IMR-90 (cell line): ENCODE measurements at regions not wholly inside any gene's neighbourhood (a gene's known extent, or its start where the extent isn't known, plus 50 kb on each side); places are given as distances from the start of the nearest gene placed in this dataset.

Experiments used
- ATAC-seq: fragments of 200-7000 bp; cut with Tn5 transposase; 2 replicates; pipeline ENCODE4 v1.9.1; 2020; ENCODE audit warnings: low read depth, mild to moderate bottlenecking, moderate library complexity
- BruUV-seq: library from RNA; stranded (reverse); fragments of 400-500 nt; replicated peaks from 2 replicates; lab custom pipeline; 2021; lab: Mats Ljungman, UMichigan
- CTCF ChIA-PET: fragments of 300-600 bp; formaldehyde crosslinking; extraction: SDS; loops from one replicate; lab custom pipeline; 2021; ENCODE audit warnings: antibody characterized with exemption; lab: Yijun Ruan, JAX
- POLR2A ChIA-PET: fragments of 300-600 bp; sonication (Branson Sonifier 250); formaldehyde crosslinking; loops from one replicate; lab custom pipeline; 2022; ENCODE audit warnings: antibody characterized with exemption; ENCODE audit not compliant: unreplicated experiment; lab: Charles Lee
- DNase-seq: peaks from one replicate; pipeline ENCODE4 v3.0.0; 2013
- H2AFZ ChIP-seq: replicated peaks from 2 replicates; pipeline ENCODE3; 2013; ENCODE audit warnings: low read length, mild to moderate bottlenecking; ENCODE audit not compliant: poor library complexity
- H2AK5ac ChIP-seq: 2 replicates; pipeline ENCODE4 v1.6.1; 2013; ENCODE audit warnings: low read depth, low read length, inconsistent platforms
- H2AK9ac ChIP-seq: replicated peaks from 2 replicates; pipeline ENCODE3; 2013; ENCODE audit warnings: mild to moderate bottlenecking, low read depth, low read length, moderate library complexity; ENCODE audit not compliant: poor library complexity
- H2BK120ac ChIP-seq: 2 replicates; pipeline ENCODE4 v1.6.1; 2013; ENCODE audit warnings: low read depth, low read length, inconsistent platforms
- H2BK15ac ChIP-seq: 3 replicates; pipeline ENCODE4 v1.6.1; 2013; ENCODE audit warnings: low read depth, low read length, inconsistent platforms
- H2BK20ac ChIP-seq: 2 replicates; pipeline ENCODE4 v1.6.1; 2013; ENCODE audit warnings: low read depth, mild to moderate bottlenecking, inconsistent platforms, low read length, moderate library complexity
- H2BK5ac ChIP-seq: 2 replicates; pipeline ENCODE4 v1.6.1; 2013; ENCODE audit warnings: mild to moderate bottlenecking, low read depth, low read length, inconsistent platforms; ENCODE audit not compliant: poor library complexity, severe bottlenecking
- H3K14ac ChIP-seq: replicated peaks from 2 replicates; pipeline ENCODE4 v1.6.1; 2013; ENCODE audit warnings: low read depth, low read length, inconsistent platforms
- H3K18ac ChIP-seq: 2 replicates; pipeline ENCODE4 v1.6.1; 2013; ENCODE audit warnings: low read depth, low read length, control low read depth
- H3K23ac ChIP-seq: 2 replicates; pipeline ENCODE4 v1.6.1; 2013; ENCODE audit warnings: low read depth, low read length, inconsistent platforms
- H3K27ac ChIP-seq: 2 replicates; pipeline ENCODE4 v1.5.1; 2013; ENCODE audit warnings: mild to moderate bottlenecking, control low read depth, low read length; ENCODE audit not compliant: insufficient read depth
- H3K27me3 ChIP-seq: 2 replicates; pipeline ENCODE4 v1.6.1; 2013; ENCODE audit warnings: low read length; ENCODE audit not compliant: control insufficient read depth, insufficient read depth
- H3K36me3 ChIP-seq: 2 replicates; pipeline ENCODE4 v1.6.1; 2013; ENCODE audit warnings: low read length, mixed read lengths; ENCODE audit not compliant: control insufficient read depth, insufficient read depth
- H3K4ac ChIP-seq: 2 replicates; pipeline ENCODE4 v1.6.1; 2013; ENCODE audit warnings: low read depth, low read length, inconsistent platforms
- H3K4me1 ChIP-seq: 2 replicates; pipeline ENCODE4 v1.6.1; 2013; ENCODE audit warnings: low read length, mixed read lengths; ENCODE audit not compliant: control insufficient read depth, insufficient read depth
- H3K4me2 ChIP-seq: 2 replicates; pipeline ENCODE4 v1.6.1; 2013; ENCODE audit warnings: low read depth, mild to moderate bottlenecking, control low read depth, low read length, moderate library complexity
- H3K4me3 ChIP-seq: 2 replicates; pipeline ENCODE4 v1.5.1; 2013; ENCODE audit warnings: low read depth, mild to moderate bottlenecking, control low read depth, low read length, moderate library complexity; ENCODE audit not compliant: insufficient read depth
- H3K56ac ChIP-seq: 2 replicates; pipeline ENCODE4 v1.6.1; 2013; ENCODE audit warnings: low read length, inconsistent platforms; ENCODE audit not compliant: insufficient read depth; ENCODE audit errors: extremely low read depth
- H3K79me1 ChIP-seq, 2 experiments: 2 replicates each; pipeline ENCODE4 v1.6.1; 2013; ENCODE audit warnings: low read length in 2 of 2, inconsistent platforms in 1 of 2, low read depth in 1 of 2
- H3K9ac ChIP-seq: 2 replicates; pipeline ENCODE4 v1.6.1; 2013; ENCODE audit warnings: low read depth, low read length, control low read depth
- H3K9me1 ChIP-seq: 2 replicates; pipeline ENCODE4 v1.6.1; 2013; ENCODE audit warnings: low read length, inconsistent platforms; ENCODE audit not compliant: insufficient read depth
- H3K9me3 ChIP-seq: 2 replicates; pipeline ENCODE4 v1.6.1; 2013; ENCODE audit warnings: low read length; ENCODE audit not compliant: control insufficient read depth, insufficient read depth
- H4K20me1 ChIP-seq: 2 replicates; pipeline ENCODE4 v1.6.1; 2013; ENCODE audit warnings: low read length, inconsistent platforms; ENCODE audit not compliant: insufficient read depth
- H4K5ac ChIP-seq: 2 replicates; pipeline ENCODE4 v1.6.1; 2013; ENCODE audit warnings: mild to moderate bottlenecking, low read depth, low read length, control low read depth
- H4K8ac ChIP-seq, 2 experiments: 2 replicates each; pipeline ENCODE4 v1.6.1; 2013; ENCODE audit warnings: low read depth in 2 of 2, low read length in 2 of 2, control low read depth in 1 of 2, inconsistent platforms in 1 of 2
- H4K91ac ChIP-seq: 2 replicates; pipeline ENCODE4 v1.6.1; 2013; ENCODE audit warnings: low read depth, low read length, inconsistent platforms; ENCODE audit not compliant: insufficient read depth
- BHLHE40 ChIP-seq: fragments of 150-350 bp; IDR thresholded peaks from 2 replicates; pipeline ENCODE4 v1.6.1; 2016; ENCODE audit warnings: mild to moderate bottlenecking, low read depth, low read length
- CEBPB ChIP-seq: IDR thresholded peaks from 2 replicates; pipeline ENCODE4 v1.6.1; 2012; ENCODE audit warnings: low read depth, low read length, improper control_type of control experiment
- CHD1 ChIP-seq: IDR thresholded peaks from 2 replicates; pipeline ENCODE4 v1.6.1; 2012; ENCODE audit warnings: low read depth, low read length, improper control_type of control experiment
- FOS ChIP-seq: fragments of 150-350 bp; IDR thresholded peaks from 2 replicates; pipeline ENCODE4 v1.6.1; 2016; ENCODE audit warnings: low read depth, low read length
- MAFK ChIP-seq: IDR thresholded peaks from 2 replicates; pipeline ENCODE4 v1.6.1; 2012; ENCODE audit warnings: low read depth, low read length, improper control_type of control experiment
- MAZ ChIP-seq: IDR thresholded peaks from 2 replicates; pipeline ENCODE4 v1.6.1; 2012; ENCODE audit warnings: low read depth, mild to moderate bottlenecking, low read length, improper control_type of control experiment, moderate library complexity, borderline replicate concordance
- MXI1 ChIP-seq: IDR thresholded peaks from 2 replicates; pipeline ENCODE4 v1.6.1; 2012; ENCODE audit warnings: low read depth, mild to moderate bottlenecking, low read length, moderate library complexity, borderline replicate concordance
- NFE2L2 ChIP-seq: fragments of 150-350 bp; IDR thresholded peaks from 2 replicates; pipeline ENCODE4 v1.6.1; 2016; ENCODE audit warnings: low read depth, mild to moderate bottlenecking, low read length
- POLR2A ChIP-seq: IDR thresholded peaks from 2 replicates; pipeline ENCODE4 v1.6.1; 2012; ENCODE audit warnings: mild to moderate bottlenecking, low read depth, low read length
- RAD21 ChIP-seq: IDR thresholded peaks from 2 replicates; pipeline ENCODE4 v1.6.1; 2012; ENCODE audit warnings: low read length, improper control_type of control experiment
- RCOR1 ChIP-seq: IDR thresholded peaks from 2 replicates; pipeline ENCODE4 v1.6.1; 2012; ENCODE audit warnings: mild to moderate bottlenecking, low read length, improper control_type of control experiment; ENCODE audit not compliant: insufficient replicate concordance
- RFX5 ChIP-seq: IDR thresholded peaks from 2 replicates; pipeline ENCODE4 v1.8.0; 2012; ENCODE audit warnings: low read depth, mild to moderate bottlenecking, low read length, moderate library complexity
- SMC3 ChIP-seq: fragments of 150-350 bp; IDR thresholded peaks from 2 replicates; pipeline ENCODE4 v1.6.1; 2016; ENCODE audit warnings: low read depth, mild to moderate bottlenecking, antibody characterized with exemption, low read length, moderate library complexity
- WGBS, 2 experiments: methylation state at CpG; one replicate each; pipeline versions ENCODE4 v1.1.5 to v1.1.7; 2013; ENCODE audit warnings: missing lambda C conversion rate in 2 of 2; ENCODE audit not compliant: insufficient read length in 1 of 2; ENCODE audit errors: extremely low coverage in 2 of 2; 5-methylcytosine and 5-hydroxymethylcytosine counted together
- dilution Hi-C: fragments of 300-500 bp; cut with HindIII; formaldehyde crosslinking; loops from one replicate; pipeline ENCODE4 v1.14.3; 2018; ENCODE audit warnings: low sequenced_read_pairs; ENCODE audit not compliant: unreplicated experiment
- in situ Hi-C: fragments of 300-500 bp; cut with MboI; formaldehyde crosslinking; loops from 3 replicates; pipeline ENCODE4 v1.14.3; 2019; ENCODE audit warnings: low sequenced_read_pairs, inconsistent platforms, mixed read lengths
- intact Hi-C: fragments of 100-400 bp; cut with micrococcal nuclease; formaldehyde crosslinking; loops from 2 replicates; pipeline ENCODE4 v1.10.0; 2022
- TF ChIP-seq, protein P1 (sequence below): fragments of 150-350 bp; IDR thresholded peaks from 2 replicates; pipeline ENCODE4 v1.6.1; 2017; ENCODE audit warnings: mild to moderate bottlenecking, antibody characterized with exemption, low read length, low read depth
- TF ChIP-seq, protein P2 (sequence below): conservative IDR thresholded peaks from 2 replicates; pipeline ENCODE4 v1.5.1; 2012; ENCODE audit warnings: mild to moderate bottlenecking, low read depth, low read length, improper control_type of control experiment
- TF ChIP-seq, protein P3 (sequence below): fragments of 150-350 bp; IDR thresholded peaks from 2 replicates; pipeline ENCODE4 v1.6.1; 2016; ENCODE audit warnings: low read depth, mild to moderate bottlenecking, low read length, moderate library complexity, borderline replicate concordance

DNA sequence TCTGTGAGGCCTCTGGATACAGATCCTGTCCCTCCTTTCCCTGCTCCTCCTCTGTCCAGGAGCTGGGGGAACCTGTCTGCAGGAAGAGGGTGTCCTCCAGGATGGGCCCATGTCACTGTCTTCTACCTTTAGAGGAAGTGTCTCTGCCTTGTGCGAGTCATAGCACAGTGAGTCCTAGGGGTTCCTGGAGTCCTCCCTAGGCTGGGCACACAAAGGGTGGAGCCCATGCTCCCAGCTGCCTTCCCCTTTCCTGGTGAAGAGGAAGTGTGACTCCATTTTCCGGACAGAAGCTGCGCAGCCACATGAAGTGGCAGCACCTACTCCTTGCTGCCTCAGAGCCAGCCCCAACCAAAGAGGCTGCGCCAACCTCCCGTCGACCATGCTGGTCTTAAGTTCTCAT, 112.2 kb downstream of the CTTN start:
- no peak overlapping the region for H2BK5ac ChIP-seq
- no peak overlapping the region for H3K4ac ChIP-seq
- 93% methylated on average over 3 of the region's 6 CpGs; no CpG with 5 or more reads in 1 of the 2 experiments for whole genome bisulfite sequencing, 2 experiments
- intact Hi-C loops (no loop called here), in situ Hi-C loops (no loop called here), dilution Hi-C loops (no loop called here)
- H3K4me2 ChIP-seq = no peak overlapping the region
- H2AK5ac ChIP-seq = no peak overlapping the region
- H4K5ac ChIP-seq = no peak overlapping the region
- H3K27ac ChIP-seq = no peak overlapping the region
- no peaks in the 10 kb centered on the region; the same call in 1 of the 2 replicates for H4K20me1 ChIP-seq
- no peaks in the 10 kb centered on the region for H3K4me1 ChIP-seq
- H4K91ac ChIP-seq = no peak overlapping the region
- H3K18ac ChIP-seq = no peak overlapping the region
- H2BK20ac ChIP-seq = no peak overlapping the region
- no peak overlapping the region for H4K8ac ChIP-seq
- H3K27me3 ChIP-seq = peaks cover 3% of the 10 kb centered on the region; the same call in 1 of the 2 replicates
- no peak overlapping the region for H3K9ac ChIP-seq
- no peak overlapping the region for H2BK15ac ChIP-seq
- no peak for TF ChIP-seq MAFK
- no peak for TF ChIP-seq MXI1
- no peak for TF ChIP-seq NFE2L2
- TF ChIP-seq BHLHE40 = no peak
- TF ChIP-seq, protein P1, sequence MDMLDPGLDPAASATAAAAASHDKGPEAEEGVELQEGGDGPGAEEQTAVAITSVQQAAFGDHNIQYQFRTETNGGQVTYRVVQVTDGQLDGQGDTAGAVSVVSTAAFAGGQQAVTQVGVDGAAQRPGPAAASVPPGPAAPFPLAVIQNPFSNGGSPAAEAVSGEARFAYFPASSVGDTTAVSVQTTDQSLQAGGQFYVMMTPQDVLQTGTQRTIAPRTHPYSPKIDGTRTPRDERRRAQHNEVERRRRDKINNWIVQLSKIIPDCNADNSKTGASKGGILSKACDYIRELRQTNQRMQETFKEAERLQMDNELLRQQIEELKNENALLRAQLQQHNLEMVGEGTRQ = no peak
- TF ChIP-seq CEBPB = no peak
- TF ChIP-seq RAD21 = no peak
- no peak for TF ChIP-seq FOS
- no peak for TF ChIP-seq RCOR1
- TF ChIP-seq RFX5 = no peak
- TF ChIP-seq, protein P2, sequence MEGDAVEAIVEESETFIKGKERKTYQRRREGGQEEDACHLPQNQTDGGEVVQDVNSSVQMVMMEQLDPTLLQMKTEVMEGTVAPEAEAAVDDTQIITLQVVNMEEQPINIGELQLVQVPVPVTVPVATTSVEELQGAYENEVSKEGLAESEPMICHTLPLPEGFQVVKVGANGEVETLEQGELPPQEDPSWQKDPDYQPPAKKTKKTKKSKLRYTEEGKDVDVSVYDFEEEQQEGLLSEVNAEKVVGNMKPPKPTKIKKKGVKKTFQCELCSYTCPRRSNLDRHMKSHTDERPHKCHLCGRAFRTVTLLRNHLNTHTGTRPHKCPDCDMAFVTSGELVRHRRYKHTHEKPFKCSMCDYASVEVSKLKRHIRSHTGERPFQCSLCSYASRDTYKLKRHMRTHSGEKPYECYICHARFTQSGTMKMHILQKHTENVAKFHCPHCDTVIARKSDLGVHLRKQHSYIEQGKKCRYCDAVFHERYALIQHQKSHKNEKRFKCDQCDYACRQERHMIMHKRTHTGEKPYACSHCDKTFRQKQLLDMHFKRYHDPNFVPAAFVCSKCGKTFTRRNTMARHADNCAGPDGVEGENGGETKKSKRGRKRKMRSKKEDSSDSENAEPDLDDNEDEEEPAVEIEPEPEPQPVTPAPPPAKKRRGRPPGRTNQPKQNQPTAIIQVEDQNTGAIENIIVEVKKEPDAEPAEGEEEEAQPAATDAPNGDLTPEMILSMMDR = no peak
- TF ChIP-seq SMC3 = no peak
- TF ChIP-seq POLR2A = no peak
- TF ChIP-seq, protein P3, sequence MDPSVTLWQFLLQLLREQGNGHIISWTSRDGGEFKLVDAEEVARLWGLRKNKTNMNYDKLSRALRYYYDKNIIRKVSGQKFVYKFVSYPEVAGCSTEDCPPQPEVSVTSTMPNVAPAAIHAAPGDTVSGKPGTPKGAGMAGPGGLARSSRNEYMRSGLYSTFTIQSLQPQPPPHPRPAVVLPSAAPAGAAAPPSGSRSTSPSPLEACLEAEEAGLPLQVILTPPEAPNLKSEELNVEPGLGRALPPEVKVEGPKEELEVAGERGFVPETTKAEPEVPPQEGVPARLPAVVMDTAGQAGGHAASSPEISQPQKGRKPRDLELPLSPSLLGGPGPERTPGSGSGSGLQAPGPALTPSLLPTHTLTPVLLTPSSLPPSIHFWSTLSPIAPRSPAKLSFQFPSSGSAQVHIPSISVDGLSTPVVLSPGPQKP = no peak
- no peak for TF ChIP-seq MAZ
- no peak for TF ChIP-seq CHD1
- no peak overlapping the region for H3K4me3 ChIP-seq
- H3K9me1 ChIP-seq = no peaks in the 10 kb centered on the region
- H2AK9ac ChIP-seq = no peak overlapping the region
- BruUV-seq = no TSS peak
- ChIA-PET POLR2A (no interaction called here), CTCF (no interaction called here)
- ATAC-seq (no peak), DNase-seq (no peak)
- no peak overlapping the region for H2BK120ac ChIP-seq
- H3K36me3 ChIP-seq = no peaks in the 10 kb centered on the region
- no peak overlapping the region for H2AFZ ChIP-seq
- no peak overlapping the region for H3K56ac ChIP-seq
- H3K14ac ChIP-seq = no peak overlapping the region
- H3K9me3 ChIP-seq = peaks cover 3% of the 10 kb centered on the region
- no peak overlapping the region for H3K23ac ChIP-seq
- H3K79me1 ChIP-seq = no peaks in the 10 kb centered on the region
